WERI-Rb-1 (cell line): ENCODE measurements at regions not wholly inside any gene's neighbourhood (a gene's known extent, or its start where the extent isn't known, plus 50 kb on each side); places are given as distances from the start of the nearest gene placed in this dataset.

Experiments
- DNase-seq: peaks from one replicate; pipeline ENCODE4 v3.0.0-alpha.2; 2020
- H3K27ac ChIP-seq: fragments of 250-450 bp; sonication (Bioruptor Pico); 2 replicates; pipeline ENCODE4 v1.5.1; 2020; ENCODE audit warnings: mild to moderate bottlenecking, moderate library complexity
- H3K27me3 ChIP-seq: fragments of 250-450 bp; sonication (Bioruptor Pico); 2 replicates; pipeline ENCODE4 v1.5.1; 2021; ENCODE audit warnings: mild to moderate bottlenecking, low read depth, moderate library complexity; ENCODE audit not compliant: insufficient read depth, severe bottlenecking
- H3K36me3 ChIP-seq: fragments of 250-450 bp; sonication (Bioruptor Pico); 2 replicates; pipeline ENCODE4 v1.5.1; 2020; ENCODE audit warnings: mild to moderate bottlenecking, moderate library complexity
- H3K4me3 ChIP-seq: 2 replicates; pipeline ENCODE4 v1.5.1; 2011; ENCODE audit warnings: low read depth, mild to moderate bottlenecking, control low read depth, low read length
- H3K9me3 ChIP-seq: fragments of 250-450 bp; sonication (Bioruptor Pico); 2 replicates; pipeline ENCODE4 v1.5.1; 2021; ENCODE audit warnings: mild to moderate bottlenecking, moderate library complexity; ENCODE audit not compliant: severe bottlenecking
- CTCF ChIP-seq: IDR thresholded peaks from 2 replicates; pipeline ENCODE4 v1.5.1; 2011; ENCODE audit warnings: low read depth, mild to moderate bottlenecking, control low read depth, inconsistent platforms, low read length

GRCh38 chr4:32625687-32626337 lies 1905.6 kb downstream of the PCDH7 start:
- no peaks in the 10 kb centered on the region for H3K36me3 ChIP-seq
- no peak for DNase-seq
- no peak overlapping the region for H3K4me3 ChIP-seq
- no peak for TF ChIP-seq CTCF
- H3K27me3 ChIP-seq: no peaks in the 10 kb centered on the region
- no peaks in the 10 kb centered on the region for H3K9me3 ChIP-seq
- no peak overlapping the region for H3K27ac ChIP-seq

DNA sequence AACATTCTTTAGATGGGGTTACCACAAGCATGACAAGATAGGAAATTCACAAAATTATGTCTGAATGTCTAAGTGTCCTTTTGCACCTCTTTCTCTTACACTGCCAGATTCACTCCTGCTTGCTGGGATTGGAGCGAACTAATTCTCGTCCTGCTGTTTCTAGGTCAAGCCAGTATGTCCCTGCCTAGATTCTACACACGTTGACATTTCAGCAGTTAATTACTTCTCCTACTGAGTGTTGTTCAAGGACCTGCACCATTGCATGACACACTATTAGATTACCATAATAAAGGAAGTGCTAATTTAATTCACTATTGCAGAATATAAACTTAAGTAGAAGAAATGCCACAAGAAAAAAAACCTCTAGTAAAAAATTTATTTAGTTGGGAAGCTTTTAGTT lies 1911.7 kb downstream of the PCDH7 start:
- no peaks in the 10 kb centered on the region for H3K9me3 ChIP-seq
- no peak for DNase-seq
- H3K4me3 ChIP-seq: no peak overlapping the region
- no peaks in the 10 kb centered on the region for H3K27me3 ChIP-seq
- no peak for TF ChIP-seq CTCF
- H3K36me3 ChIP-seq: no peaks in the 10 kb centered on the region
- H3K27ac ChIP-seq: no peak overlapping the region

DNA sequence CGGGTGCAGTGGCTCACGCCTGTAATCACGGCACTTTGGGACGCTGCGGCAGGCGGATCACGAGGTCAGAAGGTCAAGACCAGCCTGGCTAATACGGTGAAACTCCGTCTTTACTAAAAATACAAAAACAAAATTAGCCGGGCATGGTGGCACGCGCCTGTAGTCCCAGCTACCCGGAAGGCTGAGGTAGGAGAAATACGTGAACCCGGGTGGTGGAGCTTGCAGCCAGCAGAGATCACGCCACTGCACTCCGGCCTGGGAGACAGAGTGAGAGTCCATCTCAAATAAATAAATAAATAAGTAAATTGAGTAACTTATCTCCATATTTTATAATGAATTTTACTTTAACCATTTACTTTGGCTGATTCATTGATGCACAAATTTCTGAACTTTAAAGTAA lies 1913.3 kb downstream of the PCDH7 start:
- Histone ChIP-seq H3K27me3 (no peaks in the 10 kb centered on the region), H3K27ac (no peak overlapping the region), H3K36me3 (no peaks in the 10 kb centered on the region), H3K9me3 (no peaks in the 10 kb centered on the region), H3K4me3 (no peak overlapping the region)
- no peak for DNase-seq
- TF ChIP-seq CTCF: no peak

GRCh38 chr4:32645653-32646052 lies 1925.5 kb downstream of the PCDH7 start:
- H3K27ac ChIP-seq: no peak overlapping the region
- H3K27me3 ChIP-seq: no peaks in the 10 kb centered on the region
- no peaks in the 10 kb centered on the region for H3K9me3 ChIP-seq
- DNase-seq: peak; percentile 9
- no peak overlapping the region for H3K4me3 ChIP-seq
- TF ChIP-seq CTCF: no peak
- no peaks in the 10 kb centered on the region for H3K36me3 ChIP-seq

GRCh38 chr4:32658019-32658418 lies 1937.8 kb downstream of the PCDH7 start:
- no peak for TF ChIP-seq CTCF
- no peak overlapping the region for H3K27ac ChIP-seq
- peak; percentile 16 for DNase-seq
- no peaks in the 10 kb centered on the region for H3K27me3 ChIP-seq
- H3K4me3 ChIP-seq: no peak overlapping the region
- H3K36me3 ChIP-seq: no peaks in the 10 kb centered on the region
- H3K9me3 ChIP-seq: peaks cover 5% of the 10 kb centered on the region

GRCh38 chr4:32661229-32661628 lies 1941.1 kb downstream of the PCDH7 start:
- H3K9me3 ChIP-seq: peaks cover 5% of the 10 kb centered on the region
- H3K36me3 ChIP-seq: no peaks in the 10 kb centered on the region
- H3K4me3 ChIP-seq: no peak overlapping the region
- H3K27me3 ChIP-seq: no peaks in the 10 kb centered on the region
- TF ChIP-seq CTCF: no peak
- no peak overlapping the region for H3K27ac ChIP-seq
- DNase-seq: no peak
